GM12872 (cell line): ENCODE measurements at regions not wholly inside any gene's neighbourhood (a gene's known extent, or its start where the extent isn't known, plus 50 kb on each side); places are given as distances from the start of the nearest gene placed in this dataset.

ENCODE experiments used
- CTCF ChIP-seq: IDR thresholded peaks from 3 replicates; pipeline ENCODE4 v1.5.1; 2011; ENCODE audit warnings: low read depth, mild to moderate bottlenecking, low read length, moderate library complexity; ENCODE audit not compliant: insufficient read depth

DNA sequence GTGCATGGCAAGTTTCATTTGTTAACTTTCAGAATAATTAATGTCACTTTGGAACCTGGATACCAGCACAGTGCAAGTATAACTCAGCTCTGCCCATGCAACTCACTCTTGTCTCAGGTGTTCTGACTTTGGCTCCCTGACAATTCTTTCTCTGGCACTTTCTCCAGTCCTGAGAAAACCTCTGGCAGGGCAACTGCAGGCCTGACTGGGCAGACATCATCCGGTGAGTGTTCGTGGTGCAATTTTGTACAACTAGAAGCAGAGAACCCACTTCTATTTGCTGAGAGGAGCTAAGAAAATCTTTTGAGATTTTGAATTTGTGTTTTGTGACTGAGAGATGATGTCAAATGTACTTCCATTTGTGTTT is 143.0 kb downstream of the AQP4 start:
- TF ChIP-seq CTCF: no peak

- no peak for TF ChIP-seq CTCF
Measured at GRCh38 chr18:26721854-26722564, 143.5 kb downstream of the AQP4 start.

DNA sequence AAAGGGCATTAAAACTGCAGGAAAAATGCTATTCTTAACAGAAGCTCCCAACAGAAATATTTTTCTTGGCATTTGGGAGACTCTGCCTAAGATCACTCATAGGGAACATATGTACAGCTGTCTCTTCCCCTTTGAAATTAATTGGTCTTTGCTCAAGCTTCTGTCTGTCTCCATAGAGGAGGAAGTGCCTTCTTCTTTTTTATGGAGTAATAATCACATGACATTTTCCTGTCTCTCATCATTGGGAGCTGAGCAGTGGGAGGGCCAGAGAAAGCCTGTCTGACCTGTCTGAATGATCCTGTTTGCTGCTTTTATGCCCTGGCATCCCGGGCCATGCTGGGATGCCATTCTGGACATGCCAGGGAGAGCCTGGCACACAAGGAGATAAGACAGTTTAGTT is 145.6 kb downstream of the AQP4 start:
- TF ChIP-seq CTCF: no peak

DNA sequence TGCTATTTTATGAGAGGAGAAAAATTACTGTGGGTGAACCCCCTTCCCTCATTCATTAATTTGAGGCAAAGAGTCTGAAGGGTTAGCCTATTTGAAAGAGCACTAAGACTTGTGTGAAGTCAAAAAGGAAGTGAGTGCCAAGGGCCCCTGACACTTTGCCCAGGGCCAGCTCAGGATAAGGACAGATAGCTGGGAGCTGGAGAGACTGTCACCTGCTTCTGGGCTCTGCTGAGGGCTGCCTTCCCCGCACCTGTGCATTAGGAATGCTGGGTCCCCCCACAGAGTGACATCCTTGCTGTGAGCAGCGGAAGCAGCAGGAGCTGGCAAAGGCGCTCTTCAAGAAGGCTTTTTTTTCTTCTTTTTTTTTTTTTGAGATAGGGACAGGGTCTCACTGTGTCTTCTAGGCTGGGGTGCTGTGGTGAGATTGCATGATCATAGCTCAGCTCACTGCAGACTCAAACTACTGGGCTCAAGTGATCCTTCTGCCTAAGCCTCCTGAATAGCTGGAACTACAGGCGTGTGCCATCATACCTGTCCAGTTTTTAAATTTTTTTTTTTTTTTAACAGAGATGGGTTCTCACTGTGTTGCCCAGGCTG is 148.3 kb downstream of the AQP4 start:
- TF ChIP-seq CTCF: no peak

- no peak for TF ChIP-seq CTCF
Measured at GRCh38 chr18:26714739-26715138, 150.8 kb downstream of the AQP4 start.

DNA sequence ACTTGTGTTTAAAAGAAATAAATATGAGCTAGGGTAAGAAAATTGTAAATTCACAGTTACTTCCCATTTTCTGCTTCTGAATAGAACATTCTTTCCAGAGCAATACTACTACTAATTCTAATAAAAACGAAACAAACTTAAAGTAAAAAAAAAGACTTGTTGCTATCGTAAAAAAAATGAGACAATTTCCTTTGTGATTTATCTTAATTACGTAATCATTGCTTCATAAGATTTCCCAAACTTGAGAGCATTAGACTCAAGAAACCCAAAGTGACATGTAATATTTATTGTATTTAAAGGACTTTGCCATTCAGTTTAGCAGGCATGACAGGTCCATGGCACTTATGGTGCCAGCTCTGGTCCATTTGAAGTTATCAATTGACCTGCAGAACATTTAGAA is 153.8 kb downstream of the AQP4 start:
- no peak for TF ChIP-seq CTCF

GRCh38 chr18:26710470-26711096 is 154.9 kb downstream of the AQP4 start:
- TF ChIP-seq CTCF: no peak
